Calu3 (cell line): ENCODE measurements at regions not wholly inside any gene's neighbourhood (a gene's known extent, or its start where the extent isn't known, plus 50 kb on each side); places are given as distances from the start of the nearest gene placed in this dataset.
"Not testable (repeated sequence)": the region's sequence is repeated elsewhere in the genome, so short reads cannot be mapped to it uniquely, and the experiment has no call there.

Source experiments
- BruUV-seq: library from RNA; stranded (reverse); fragments of 400-500 nt; replicated peaks from 2 replicates; lab custom pipeline; 2021; lab: Mats Ljungman, UMichigan
- CTCF ChIA-PET: fragments of 300-600 bp; sonication (Branson Sonifier 250); formaldehyde crosslinking; loops from one replicate; lab custom pipeline; 2022; ENCODE audit warnings: antibody characterized with exemption; lab: Charles Lee
- DNase-seq: peaks from one replicate; pipeline ENCODE4 v3.0.0; 2022
- H3K27ac Mint-ChIP-seq: one replicate; pipeline ENCODE4 v1.8.0; 2022; ENCODE audit warnings: mixed read lengths; ENCODE audit not compliant: unreplicated experiment
- H3K27me3 Mint-ChIP-seq: one replicate; pipeline ENCODE4 v1.8.0; 2022; ENCODE audit warnings: mixed read lengths; ENCODE audit not compliant: unreplicated experiment
- H3K36me3 Mint-ChIP-seq: one replicate; pipeline ENCODE4 v1.8.0; 2022; ENCODE audit warnings: mild to moderate bottlenecking, moderate library complexity, mixed read lengths; ENCODE audit not compliant: insufficient read depth, unreplicated experiment
- H3K4me1 Mint-ChIP-seq: one replicate; pipeline ENCODE4 v1.8.0; 2022; ENCODE audit warnings: mild to moderate bottlenecking, low read depth, mixed read lengths; ENCODE audit not compliant: unreplicated experiment
- H3K4me3 Mint-ChIP-seq: one replicate; pipeline ENCODE4 v1.8.0; 2022; ENCODE audit warnings: mild to moderate bottlenecking, low read depth, moderate library complexity, mixed read lengths; ENCODE audit not compliant: unreplicated experiment
- H3K9me3 Mint-ChIP-seq: one replicate; pipeline ENCODE4 v1.8.0; 2022; ENCODE audit warnings: low read depth, mixed read lengths; ENCODE audit not compliant: unreplicated experiment
- intact Hi-C: fragments of 100-400 bp; cut with micrococcal nuclease; formaldehyde crosslinking; loops from one replicate; pipeline ENCODE4 v1.10.0; 2022; ENCODE audit not compliant: unreplicated experiment
- TF ChIP-seq, protein P1 (sequence below): fragments of 200-600 bp; IDR thresholded peaks from one replicate; pipeline ENCODE4 v1.8.0; 2022; ENCODE audit warnings: antibody characterized with exemption; ENCODE audit not compliant: unreplicated experiment

DNA sequence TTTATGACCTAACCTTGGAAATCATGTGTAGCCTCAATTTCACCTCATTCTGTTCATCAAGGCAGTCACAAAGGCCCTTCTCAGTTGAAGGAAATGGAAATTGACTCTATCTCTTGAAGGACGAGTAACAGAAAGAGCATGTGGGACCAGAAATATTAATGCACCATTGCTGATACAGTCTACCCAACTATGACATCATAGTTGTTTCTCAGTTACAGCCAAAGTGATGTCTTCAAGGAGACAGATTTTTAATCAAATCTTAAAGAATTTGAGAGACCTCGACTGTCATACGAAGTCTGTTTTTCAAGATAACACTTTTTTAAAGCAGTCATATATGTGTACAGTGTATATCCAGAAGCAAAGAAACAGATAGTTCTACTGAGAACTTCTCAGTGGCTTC is 335.7 kb upstream of the PHF14 start:
- H3K4me3 Mint-ChIP-seq = no peak overlapping the region

GRCh38 chr7:10643545-10643944 is 330.1 kb upstream of the PHF14 start:
- H3K4me3 Mint-ChIP-seq = no peak overlapping the region
- no peak overlapping the region for H3K27ac Mint-ChIP-seq
- H3K4me1 Mint-ChIP-seq = no peaks in the 10 kb centered on the region
- H3K27me3 Mint-ChIP-seq = no peaks in the 10 kb centered on the region
- CTCF ChIA-PET = no interaction called here
- no peaks in the 10 kb centered on the region for H3K9me3 Mint-ChIP-seq
- BruUV-seq = no TSS peak
- DNase-seq = no peak
- intact Hi-C loops = no loop called here
- TF ChIP-seq, protein P1, sequence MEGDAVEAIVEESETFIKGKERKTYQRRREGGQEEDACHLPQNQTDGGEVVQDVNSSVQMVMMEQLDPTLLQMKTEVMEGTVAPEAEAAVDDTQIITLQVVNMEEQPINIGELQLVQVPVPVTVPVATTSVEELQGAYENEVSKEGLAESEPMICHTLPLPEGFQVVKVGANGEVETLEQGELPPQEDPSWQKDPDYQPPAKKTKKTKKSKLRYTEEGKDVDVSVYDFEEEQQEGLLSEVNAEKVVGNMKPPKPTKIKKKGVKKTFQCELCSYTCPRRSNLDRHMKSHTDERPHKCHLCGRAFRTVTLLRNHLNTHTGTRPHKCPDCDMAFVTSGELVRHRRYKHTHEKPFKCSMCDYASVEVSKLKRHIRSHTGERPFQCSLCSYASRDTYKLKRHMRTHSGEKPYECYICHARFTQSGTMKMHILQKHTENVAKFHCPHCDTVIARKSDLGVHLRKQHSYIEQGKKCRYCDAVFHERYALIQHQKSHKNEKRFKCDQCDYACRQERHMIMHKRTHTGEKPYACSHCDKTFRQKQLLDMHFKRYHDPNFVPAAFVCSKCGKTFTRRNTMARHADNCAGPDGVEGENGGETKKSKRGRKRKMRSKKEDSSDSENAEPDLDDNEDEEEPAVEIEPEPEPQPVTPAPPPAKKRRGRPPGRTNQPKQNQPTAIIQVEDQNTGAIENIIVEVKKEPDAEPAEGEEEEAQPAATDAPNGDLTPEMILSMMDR = no peak
- H3K36me3 Mint-ChIP-seq = no peaks in the 10 kb centered on the region

More for the DNA sequence above, 335.7 kb upstream of the PHF14 start:
- Mint-ChIP-seq H3K9me3 (no peaks in the 10 kb centered on the region), H3K27ac (no peak overlapping the region), H3K36me3 (no peaks in the 10 kb centered on the region), H3K4me1 (no peaks in the 10 kb centered on the region), H3K27me3 (no peaks in the 10 kb centered on the region)
- intact Hi-C loops = no loop called here
- no peak for DNase-seq
- TF ChIP-seq, protein P1 = no peak
- BruUV-seq = no TSS peak
- CTCF ChIA-PET = no interaction called here

- no peaks in the 10 kb centered on the region for H3K27me3 Mint-ChIP-seq
- no peaks in the 10 kb centered on the region for H3K36me3 Mint-ChIP-seq
- DNase-seq = no peak
- no peak overlapping the region for H3K27ac Mint-ChIP-seq
- H3K9me3 Mint-ChIP-seq = no peaks in the 10 kb centered on the region
- CTCF ChIA-PET = no interaction called here
- intact Hi-C loops = no loop called here
- no TSS peak for BruUV-seq
- TF ChIP-seq, protein P1 = no peak
- no peak overlapping the region for H3K4me3 Mint-ChIP-seq
- no peaks in the 10 kb centered on the region for H3K4me1 Mint-ChIP-seq
Measured at GRCh38 chr7:10644849-10645248, 328.8 kb upstream of the PHF14 start.

- intact Hi-C loops = no loop called here
- CTCF ChIA-PET = no interaction called here
- Mint-ChIP-seq H3K27ac (no peak overlapping the region), H3K36me3 (no peaks in the 10 kb centered on the region), H3K9me3 (no peaks in the 10 kb centered on the region), H3K27me3 (no peaks in the 10 kb centered on the region), H3K4me3 (no peak overlapping the region), H3K4me1 (no peaks in the 10 kb centered on the region)
- TF ChIP-seq, protein P1 = no peak
- BruUV-seq = no TSS peak
- DNase-seq = no peak
Measured at GRCh38 chr7:10646194-10646593, 327.5 kb upstream of the PHF14 start.

- Mint-ChIP-seq H3K9me3 (no peaks in the 10 kb centered on the region), H3K27me3 (no peaks in the 10 kb centered on the region), H3K27ac (no peak overlapping the region), H3K4me1 (no peaks in the 10 kb centered on the region), H3K36me3 (no peaks in the 10 kb centered on the region), H3K4me3 (no peak overlapping the region)
- CTCF ChIA-PET = no interaction called here
- DNase-seq = no peak
- BruUV-seq = no TSS peak
- intact Hi-C loops = no loop called here
- TF ChIP-seq, protein P1 = no peak
Measured at GRCh38 chr7:10648289-10648688, 325.4 kb upstream of the PHF14 start.

GRCh38 chr7:10649120-10649519 is 324.6 kb upstream of the PHF14 start:
- H3K36me3 Mint-ChIP-seq, H3K27ac Mint-ChIP-seq, intact Hi-C loops, H3K9me3 Mint-ChIP-seq, H3K4me3 Mint-ChIP-seq, H3K4me1 Mint-ChIP-seq, CTCF ChIA-PET, DNase-seq, H3K27me3 Mint-ChIP-seq, BruUV-seq: not testable (repeated sequence)
